Endothelial cell (in vitro differentiated cells): ENCODE measurements at regions not wholly inside any gene's neighbourhood (a gene's known extent, or its start where the extent isn't known, plus 50 kb on each side); places are given as distances from the start of the nearest gene placed in this dataset.
"Not testable (repeated sequence)": the region's sequence is repeated elsewhere in the genome, so short reads cannot be mapped to it uniquely, and the experiment has no call there.

Experiments used
- DNase-seq: peaks from one replicate; pipeline ENCODE4 v3.0.0; 2021; ENCODE audit warnings: low spot score
- H3K27ac Mint-ChIP-seq: one replicate; pipeline ENCODE4 v1.8.0; 2021; ENCODE audit warnings: mixed read lengths, inconsistent platforms; ENCODE audit not compliant: unreplicated experiment
- H3K27me3 Mint-ChIP-seq: one replicate; pipeline ENCODE4 v1.8.0; 2021; ENCODE audit warnings: mild to moderate bottlenecking, moderate library complexity, mixed read lengths, inconsistent platforms; ENCODE audit not compliant: unreplicated experiment
- H3K36me3 Mint-ChIP-seq: one replicate; pipeline ENCODE4 v1.8.0; 2021; ENCODE audit warnings: mild to moderate bottlenecking, low read depth, mixed read lengths, inconsistent platforms; ENCODE audit not compliant: unreplicated experiment
- H3K4me1 Mint-ChIP-seq: one replicate; pipeline ENCODE4 v1.8.0; 2021; ENCODE audit warnings: mild to moderate bottlenecking, mixed read lengths, inconsistent platforms; ENCODE audit not compliant: unreplicated experiment
- H3K4me3 Mint-ChIP-seq: one replicate; pipeline ENCODE4 v1.8.0; 2021; ENCODE audit warnings: mild to moderate bottlenecking, mixed read lengths, inconsistent platforms; ENCODE audit not compliant: unreplicated experiment
- H3K9me3 Mint-ChIP-seq: one replicate; pipeline ENCODE4 v1.8.0; 2021; ENCODE audit warnings: mixed read lengths, inconsistent platforms; ENCODE audit not compliant: unreplicated experiment
- TF ChIP-seq, protein P1 (sequence below): fragments of 200-600 bp; sonication (generic); IDR thresholded peaks from one replicate; pipeline ENCODE4 v1.5.0; 2021; ENCODE audit warnings: antibody characterized with exemption; ENCODE audit not compliant: unreplicated experiment

DNA sequence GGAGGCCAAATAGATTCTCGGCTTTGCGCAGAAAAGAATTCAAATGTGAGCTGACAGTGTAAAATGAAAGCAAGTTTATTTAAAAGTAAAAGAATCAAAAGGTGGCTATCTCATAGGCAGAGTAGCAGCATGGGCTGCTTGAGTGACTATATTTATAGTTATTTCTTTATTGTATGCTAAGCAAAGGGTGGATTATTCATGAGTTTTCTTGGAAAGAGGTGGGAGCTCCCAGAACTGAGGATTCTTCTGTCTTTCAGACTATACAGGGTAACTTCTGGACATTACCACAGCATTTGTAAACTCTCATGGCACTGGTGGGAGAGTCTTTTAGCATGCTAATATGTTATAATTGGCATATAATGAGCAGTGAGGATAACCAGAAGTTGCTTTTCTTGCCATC is 659.9 kb downstream of the RWDD3 start:
- H3K9me3 Mint-ChIP-seq: peaks cover 6% of the 10 kb centered on the region
- no peak for DNase-seq
- peaks cover 3% of the 10 kb centered on the region for H3K4me1 Mint-ChIP-seq
- peaks cover 8% of the 10 kb centered on the region for H3K36me3 Mint-ChIP-seq
- TF ChIP-seq, protein P1, sequence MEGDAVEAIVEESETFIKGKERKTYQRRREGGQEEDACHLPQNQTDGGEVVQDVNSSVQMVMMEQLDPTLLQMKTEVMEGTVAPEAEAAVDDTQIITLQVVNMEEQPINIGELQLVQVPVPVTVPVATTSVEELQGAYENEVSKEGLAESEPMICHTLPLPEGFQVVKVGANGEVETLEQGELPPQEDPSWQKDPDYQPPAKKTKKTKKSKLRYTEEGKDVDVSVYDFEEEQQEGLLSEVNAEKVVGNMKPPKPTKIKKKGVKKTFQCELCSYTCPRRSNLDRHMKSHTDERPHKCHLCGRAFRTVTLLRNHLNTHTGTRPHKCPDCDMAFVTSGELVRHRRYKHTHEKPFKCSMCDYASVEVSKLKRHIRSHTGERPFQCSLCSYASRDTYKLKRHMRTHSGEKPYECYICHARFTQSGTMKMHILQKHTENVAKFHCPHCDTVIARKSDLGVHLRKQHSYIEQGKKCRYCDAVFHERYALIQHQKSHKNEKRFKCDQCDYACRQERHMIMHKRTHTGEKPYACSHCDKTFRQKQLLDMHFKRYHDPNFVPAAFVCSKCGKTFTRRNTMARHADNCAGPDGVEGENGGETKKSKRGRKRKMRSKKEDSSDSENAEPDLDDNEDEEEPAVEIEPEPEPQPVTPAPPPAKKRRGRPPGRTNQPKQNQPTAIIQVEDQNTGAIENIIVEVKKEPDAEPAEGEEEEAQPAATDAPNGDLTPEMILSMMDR: no peak
- no peak overlapping the region for H3K27ac Mint-ChIP-seq
- no peaks in the 10 kb centered on the region for H3K27me3 Mint-ChIP-seq
- H3K4me3 Mint-ChIP-seq: no peak overlapping the region

DNA sequence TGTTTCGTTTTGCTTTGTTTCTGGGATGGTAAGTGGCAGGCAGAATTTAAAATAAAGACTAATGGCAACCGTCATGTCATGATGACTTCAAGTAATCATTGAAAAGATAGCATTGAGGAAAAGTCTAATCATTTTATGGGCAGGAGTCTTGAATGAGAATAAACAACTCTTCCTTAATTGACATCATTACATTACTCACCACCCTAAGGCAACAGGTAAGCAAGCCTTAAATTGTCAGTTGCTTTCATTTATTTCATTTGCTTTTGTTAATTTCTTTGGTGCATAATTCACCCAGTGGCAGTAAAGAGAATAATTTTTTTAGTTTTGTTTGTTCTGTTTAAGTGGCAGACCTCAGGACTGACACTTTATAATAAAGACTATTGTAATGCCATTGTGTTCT is 669.0 kb downstream of the RWDD3 start:
- H3K27ac Mint-ChIP-seq: no peak overlapping the region
- TF ChIP-seq, protein P1: no peak
- peaks cover 3% of the 10 kb centered on the region for H3K9me3 Mint-ChIP-seq
- H3K4me1 Mint-ChIP-seq: no peaks in the 10 kb centered on the region
- peaks cover 3% of the 10 kb centered on the region for H3K27me3 Mint-ChIP-seq
- DNase-seq: no peak
- H3K4me3 Mint-ChIP-seq: no peak overlapping the region
- no peaks in the 10 kb centered on the region for H3K36me3 Mint-ChIP-seq

GRCh38 chr1:95905818-95906395 is 671.9 kb downstream of the RWDD3 start:
- no peaks in the 10 kb centered on the region for H3K9me3 Mint-ChIP-seq
- no peak overlapping the region for H3K27ac Mint-ChIP-seq
- H3K4me3 Mint-ChIP-seq: no peak overlapping the region
- peaks cover 3% of the 10 kb centered on the region for H3K27me3 Mint-ChIP-seq
- TF ChIP-seq, protein P1: no peak
- no peaks in the 10 kb centered on the region for H3K36me3 Mint-ChIP-seq
- DNase-seq: no peak
- no peaks in the 10 kb centered on the region for H3K4me1 Mint-ChIP-seq

- not testable (repeated sequence) for DNase-seq, H3K27ac Mint-ChIP-seq, H3K36me3 Mint-ChIP-seq, H3K27me3 Mint-ChIP-seq, H3K9me3 Mint-ChIP-seq, H3K4me1 Mint-ChIP-seq, H3K4me3 Mint-ChIP-seq
These were observed 677.7 kb downstream of the RWDD3 start for GRCh38 chr1:95911739-95912138.

- H3K9me3 Mint-ChIP-seq: peaks cover 1% of the 10 kb centered on the region
- H3K36me3 Mint-ChIP-seq: peaks cover 4% of the 10 kb centered on the region
- H3K4me3 Mint-ChIP-seq: no peak overlapping the region
- no peak overlapping the region for H3K27ac Mint-ChIP-seq
- no peaks in the 10 kb centered on the region for H3K27me3 Mint-ChIP-seq
- DNase-seq: no peak
- H3K4me1 Mint-ChIP-seq: no peaks in the 10 kb centered on the region
- TF ChIP-seq, protein P1: no peak
These were observed 682.6 kb downstream of the RWDD3 start for GRCh38 chr1:95916616-95917015.
